Small intestine (tissue), 7 donors: ENCODE measurements at regions not wholly inside any gene's neighbourhood (a gene's known extent, or its start where the extent isn't known, plus 50 kb on each side); places are given as distances from the start of the nearest gene placed in this dataset.

Source experiments
- DNase-seq, 2 donors: peaks; one replicate each; pipeline versions ENCODE4 v3.0.0 to v3.0.0-alpha.2; 2013
- FAIRE-seq: peaks from 2 replicates; lab custom pipeline; 2012; peaks lifted over from hg19 to GRCh38; lab: Jason Lieb, UNC
- H3K27ac ChIP-seq, 3 donors: one replicate each; pipeline ENCODE4 v1.5.1; 2013; ENCODE audit warnings: low read length in 2 of 3, mild to moderate bottlenecking in 2 of 3, control low read depth in 1 of 3, inconsistent platforms in 1 of 3, low read depth in 1 of 3, moderate library complexity in 1 of 3
- H3K27me3 ChIP-seq, 3 donors: one replicate each; pipeline ENCODE4 v1.6.1; 2013; ENCODE audit warnings: low read length in 3 of 3, inconsistent platforms in 1 of 3; ENCODE audit not compliant: control insufficient read depth in 3 of 3, insufficient read depth in 3 of 3
- H3K36me3 ChIP-seq, 3 donors: one replicate each; pipeline ENCODE4 v1.6.1; 2013; ENCODE audit warnings: low read length in 3 of 3, inconsistent platforms in 1 of 3, low read depth in 1 of 3, mild to moderate bottlenecking in 1 of 3, moderate library complexity in 1 of 3; ENCODE audit not compliant: control insufficient read depth in 3 of 3, insufficient read depth in 2 of 3
- H3K4me1 ChIP-seq, 3 donors: one replicate each; pipeline ENCODE4 v1.6.1; 2013; ENCODE audit warnings: low read length in 2 of 3, inconsistent platforms in 1 of 3, low read depth in 1 of 3, mild to moderate bottlenecking in 1 of 3, moderate library complexity in 1 of 3; ENCODE audit not compliant: control insufficient read depth in 3 of 3, insufficient read depth in 2 of 3
- H3K4me3 ChIP-seq, 3 donors: one replicate each; pipeline ENCODE4 v1.5.1; 2013; ENCODE audit warnings: low read length in 3 of 3, control low read depth in 1 of 3, inconsistent platforms in 1 of 3, low read depth in 1 of 3, mild to moderate bottlenecking in 1 of 3, moderate library complexity in 1 of 3
- H3K9me3 ChIP-seq, 2 donors: one replicate each; pipeline ENCODE4 v1.6.1; 2013; ENCODE audit warnings: low read depth in 1 of 2, low read length in 1 of 2; ENCODE audit not compliant: control insufficient read depth in 2 of 2, insufficient read depth in 1 of 2
- WGBS, 3 donors: extraction: QIAGEN DNeasy Blood & Tissue Kit; methylation state at CpG; one replicate each; pipeline ENCODE4 v1.1.7; 2013; 5-methylcytosine and 5-hydroxymethylcytosine counted together
- donor health status: healthy with polysubstance abuse.
- donor health status: control.
- donor health status: control.
- donor health status: Bipolar disorder and iron deficiency.
- donor health status: healthy.

GRCh38 chr3:180177255-180177654, 140.5 kb upstream of the PEX5L start:
- H3K4me1 ChIP-seq, result no peaks in the 10 kb centered on the region
- FAIRE-seq (no peak), DNase-seq (no peak)
- no peaks in the 10 kb centered on the region for H3K27me3 ChIP-seq
- H3K27ac ChIP-seq, result no peak overlapping the region
- H3K9me3 ChIP-seq, result no peaks in the 10 kb centered on the region
- H3K36me3 ChIP-seq, result no peaks in the 10 kb centered on the region
- WGBS, 3 donors, result 79 to 80% (median 79%) methylated on average over 4 of the region's 4 CpGs
- no peak overlapping the region for H3K4me3 ChIP-seq

GRCh38 chr3:180179562-180179961, 142.8 kb upstream of the PEX5L start:
- Histone ChIP-seq H3K27ac (no peak overlapping the region), H3K4me1 (no peaks in the 10 kb centered on the region), H3K36me3 (no peaks in the 10 kb centered on the region), H3K4me3 (no peak overlapping the region), H3K27me3 (no peaks in the 10 kb centered on the region), H3K9me3 (no peaks in the 10 kb centered on the region)
- WGBS, 3 donors, result 55 to 74% (median 68%) methylated on average over 2 of the region's 2 CpGs
- no peak for DNase-seq
- FAIRE-seq, result no peak

- no peak overlapping the region for H3K27ac ChIP-seq
- no peaks in the 10 kb centered on the region for H3K36me3 ChIP-seq
- 68 to 82% (median 70%) methylated on average over 3 of the region's 3 CpGs for WGBS, 3 donors
- no peaks in the 10 kb centered on the region for H3K27me3 ChIP-seq
- H3K9me3 ChIP-seq, result no peaks in the 10 kb centered on the region
- H3K4me1 ChIP-seq, result no peaks in the 10 kb centered on the region
- FAIRE-seq (no peak), DNase-seq (no peak)
- no peak overlapping the region for H3K4me3 ChIP-seq
Observed at GRCh38 chr3:180180795-180181194, 144.1 kb upstream of the PEX5L start.

GRCh38 chr3:180181387-180181786, 144.7 kb upstream of the PEX5L start:
- FAIRE-seq (no peak), DNase-seq (no peak)
- H3K27ac ChIP-seq, result no peak overlapping the region
- H3K9me3 ChIP-seq, result no peaks in the 10 kb centered on the region
- H3K4me3 ChIP-seq, result no peak overlapping the region
- no peaks in the 10 kb centered on the region for H3K27me3 ChIP-seq
- no peaks in the 10 kb centered on the region for H3K36me3 ChIP-seq
- H3K4me1 ChIP-seq, result no peaks in the 10 kb centered on the region

- H3K4me3 ChIP-seq, result no peak overlapping the region
- H3K9me3 ChIP-seq, result no peaks in the 10 kb centered on the region
- H3K36me3 ChIP-seq, result no peaks in the 10 kb centered on the region
- H3K27me3 ChIP-seq, result no peaks in the 10 kb centered on the region
- no peak for FAIRE-seq
- H3K27ac ChIP-seq, result no peak overlapping the region
- 62 to 74% (median 73%) methylated on average over 3 of the region's 3 CpGs for WGBS, 3 donors
- H3K4me1 ChIP-seq, result no peaks in the 10 kb centered on the region
- no peak for DNase-seq
Observed at GRCh38 chr3:180183346-180183745, 146.6 kb upstream of the PEX5L start.

GRCh38 chr3:180184816-180185215, 148.1 kb upstream of the PEX5L start:
- no peaks in the 10 kb centered on the region for H3K27me3 ChIP-seq
- H3K9me3 ChIP-seq, result no peaks in the 10 kb centered on the region
- H3K4me3 ChIP-seq, result no peak overlapping the region
- no peaks in the 10 kb centered on the region for H3K4me1 ChIP-seq
- no peak overlapping the region for H3K27ac ChIP-seq
- FAIRE-seq, result no peak
- WGBS, 3 donors, result 72 to 80% (median 79%) methylated on average over 2 of the region's 2 CpGs
- no peak for DNase-seq
- no peaks in the 10 kb centered on the region for H3K36me3 ChIP-seq

GRCh38 chr3:180185650-180186049, 148.9 kb upstream of the PEX5L start:
- FAIRE-seq (no peak), DNase-seq (no peak)
- 89 to 91% (median 90%) methylated on average over 2 of the region's 2 CpGs for WGBS, 3 donors
- H3K36me3 ChIP-seq, result no peaks in the 10 kb centered on the region
- no peaks in the 10 kb centered on the region for H3K4me1 ChIP-seq
- H3K9me3 ChIP-seq, result no peaks in the 10 kb centered on the region
- no peaks in the 10 kb centered on the region for H3K27me3 ChIP-seq
- no peak overlapping the region for H3K4me3 ChIP-seq
- no peak overlapping the region for H3K27ac ChIP-seq

- FAIRE-seq, result no peak
- Histone ChIP-seq H3K4me3 (no peak overlapping the region), H3K9me3 (no peaks in the 10 kb centered on the region), H3K36me3 (no peaks in the 10 kb centered on the region), H3K27me3 (no peaks in the 10 kb centered on the region), H3K4me1 (no peaks in the 10 kb centered on the region), H3K27ac (no peak overlapping the region)
- WGBS, 3 donors, result 32 to 49% (median 48%) methylated on average over 2 of the region's 2 CpGs
- no peak for DNase-seq
Observed at GRCh38 chr3:180188512-180189309, 152.0 kb upstream of the PEX5L start.

- FAIRE-seq (no peak), DNase-seq (no peak)
- H3K36me3 ChIP-seq, result no peaks in the 10 kb centered on the region
- H3K9me3 ChIP-seq, result no peaks in the 10 kb centered on the region
- H3K27ac ChIP-seq, result no peak overlapping the region
- H3K4me1 ChIP-seq, result no peaks in the 10 kb centered on the region
- WGBS, 3 donors, result 67 to 81% (median 75%) methylated on average over 3 of the region's 3 CpGs
- H3K4me3 ChIP-seq, result no peak overlapping the region
- no peaks in the 10 kb centered on the region for H3K27me3 ChIP-seq
Observed at GRCh38 chr3:180189310-180189648, 152.5 kb upstream of the PEX5L start.
